HG02759 (cell line): ENCODE measurements at regions not wholly inside any gene's neighbourhood (a gene's known extent, or its start where the extent isn't known, plus 50 kb on each side); places are given as distances from the start of the nearest gene placed in this dataset.
"Not testable (repeated sequence)": the region's sequence is repeated elsewhere in the genome, so short reads cannot be mapped to it uniquely, and the experiment has no call there.

Experiments
- ATAC-seq: cut with Tn5 transposase; IDR thresholded peaks from one replicate; pipeline ENCODE4 v1.9.1; 2021; ENCODE audit warnings: mild to moderate bottlenecking, moderate library complexity; ENCODE audit not compliant: unreplicated experiment

DNA sequence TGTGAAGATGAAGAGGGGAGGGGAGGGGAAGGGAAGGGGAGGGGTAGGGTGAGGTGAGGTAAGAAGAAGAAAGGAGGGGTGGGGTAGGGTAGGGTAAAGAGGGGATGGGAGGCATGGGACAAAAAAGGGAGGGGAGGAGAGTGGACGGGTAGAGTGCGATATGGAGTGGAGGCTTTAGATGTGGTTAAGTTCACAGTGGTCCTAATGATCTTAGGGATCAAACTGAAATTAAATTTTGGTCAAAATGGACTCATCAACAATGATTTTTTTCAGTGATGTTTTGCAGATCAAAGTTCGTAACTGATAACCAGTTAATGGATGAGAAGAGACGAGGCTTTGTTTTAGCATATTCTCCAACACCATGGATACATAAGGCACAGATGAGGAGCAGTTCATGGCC, 513.9 kb upstream of the ACVR2A start:
- no peak for ATAC-seq

DNA sequence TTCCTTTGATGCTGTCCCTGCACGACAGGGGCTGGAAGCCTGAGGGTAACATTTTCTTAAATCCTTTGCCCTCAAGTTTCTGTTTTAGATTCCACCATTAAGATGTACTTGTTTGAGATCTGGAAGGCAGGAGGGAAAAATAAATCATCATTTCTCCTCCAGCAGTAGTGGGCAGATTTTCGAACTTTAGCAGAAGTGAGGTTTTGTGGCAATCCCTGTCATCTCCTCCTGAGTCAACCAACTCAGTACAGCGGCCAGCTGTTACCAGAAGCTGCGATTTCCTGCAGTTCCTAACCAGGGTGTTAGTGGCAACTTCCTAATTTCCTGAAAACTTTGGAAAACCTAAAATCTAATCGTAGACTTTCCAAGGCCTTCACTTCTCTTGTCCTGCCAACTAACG, 517.2 kb upstream of the ACVR2A start:
- ATAC-seq = no peak

DNA sequence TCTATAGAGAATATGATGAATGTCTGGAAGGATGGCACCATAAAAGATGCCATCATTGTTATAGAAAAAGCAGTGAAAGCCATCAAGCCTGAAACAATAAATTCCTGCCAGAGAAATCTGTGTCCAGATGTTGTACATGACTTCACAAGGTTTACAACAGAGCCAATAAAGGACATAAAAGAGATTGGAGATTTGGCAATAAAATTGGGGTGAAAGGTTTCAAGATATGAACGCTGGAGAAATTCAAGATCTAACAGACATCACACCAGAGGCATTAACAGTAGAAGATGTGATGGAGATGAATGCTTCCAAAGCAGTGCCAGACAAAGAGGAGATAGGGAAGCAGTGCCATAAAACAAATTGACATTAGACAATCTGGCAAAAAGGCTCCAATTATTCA, 518.8 kb upstream of the ACVR2A start:
- ATAC-seq = no peak

DNA sequence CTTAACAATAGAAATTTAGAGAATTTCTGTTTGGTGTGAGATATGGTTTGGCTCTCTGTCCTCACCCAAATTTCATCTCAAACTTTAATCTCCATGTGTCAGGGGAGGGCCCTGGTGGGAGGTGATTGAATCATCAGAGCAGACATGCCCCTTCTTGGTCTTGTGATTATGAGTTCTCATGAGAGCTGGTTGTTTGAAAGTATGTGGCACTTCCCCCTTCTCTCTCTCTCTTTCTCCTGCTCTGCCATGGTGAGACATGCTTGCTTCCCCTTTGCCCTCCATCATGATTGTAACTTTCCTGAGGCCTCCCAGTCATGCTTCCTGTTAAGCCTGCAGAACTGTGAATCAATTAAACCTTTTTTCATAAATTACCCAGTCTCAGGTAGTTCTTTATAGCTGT, 524.7 kb upstream of the ACVR2A start:
- no peak for ATAC-seq

DNA sequence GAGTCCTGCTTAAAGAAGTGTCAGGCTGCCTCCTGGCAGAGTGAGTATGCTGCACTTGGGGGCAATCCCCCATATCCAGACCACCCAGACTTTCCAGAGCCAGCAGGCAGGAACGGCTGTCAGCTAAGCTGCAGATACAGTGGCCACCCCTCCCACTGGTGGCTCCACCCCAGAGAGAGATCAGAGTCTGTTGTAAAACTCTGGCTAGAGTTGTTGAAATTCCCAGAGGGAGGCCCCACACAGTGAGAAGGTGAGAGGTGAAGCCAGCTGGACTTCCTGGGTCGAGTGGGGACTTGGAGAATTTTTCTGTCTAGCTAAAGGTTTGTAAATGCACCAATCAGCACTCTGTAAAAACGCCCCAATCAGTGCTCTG, 533.8 kb upstream of the ACVR2A start:
- ATAC-seq = no peak

DNA sequence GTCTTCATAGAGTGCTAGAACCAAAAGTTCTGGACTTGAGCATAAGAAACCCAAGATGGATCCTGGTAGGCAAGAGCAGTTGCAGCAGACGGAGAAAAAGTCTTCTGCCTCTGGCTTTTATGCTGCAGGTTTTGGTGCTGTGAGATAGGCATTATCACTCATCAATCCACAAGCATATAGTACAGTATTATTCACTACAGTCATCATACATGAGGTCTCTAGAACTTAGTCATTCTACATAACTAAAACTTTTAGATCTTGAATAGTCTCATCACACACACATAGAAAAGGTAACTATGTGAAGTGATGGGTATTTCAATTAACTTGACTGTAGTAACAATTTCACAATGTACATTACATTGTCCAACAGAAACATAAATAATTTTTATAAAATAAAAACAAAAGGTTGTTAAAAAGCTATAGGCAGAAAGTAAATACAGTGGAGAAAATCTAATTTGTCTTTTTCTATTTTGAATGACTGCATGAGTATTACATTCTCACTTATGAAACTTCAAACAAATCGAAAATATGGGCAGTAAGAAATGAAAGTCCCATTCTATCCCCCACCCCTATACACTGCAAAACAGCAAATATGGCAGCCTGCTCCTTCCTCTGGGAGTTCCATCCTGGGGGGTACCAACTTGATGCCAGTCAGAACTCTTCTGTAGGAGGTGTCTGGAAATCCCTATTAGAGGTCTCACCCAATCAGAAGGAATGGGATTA, 534.3 kb upstream of the ACVR2A start:
- ATAC-seq = no peak

DNA sequence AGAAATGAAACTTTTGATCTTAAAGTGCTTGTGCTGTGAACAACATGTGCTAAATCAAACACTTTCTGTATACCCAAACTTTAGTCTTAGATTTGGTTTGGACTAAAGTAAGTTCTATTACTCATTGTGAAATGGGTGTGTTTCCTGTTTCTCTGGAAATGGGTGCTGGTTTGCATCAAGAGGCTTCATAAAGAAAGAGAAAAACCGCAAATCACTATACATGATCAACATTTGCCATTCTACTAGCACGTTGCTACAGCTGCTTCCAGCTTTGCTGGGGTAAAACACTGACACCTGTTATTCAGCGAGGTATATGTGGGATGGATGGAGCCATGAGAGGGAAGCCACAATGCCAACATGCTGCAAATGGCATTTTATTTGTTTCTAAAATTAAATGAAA, 547.0 kb upstream of the ACVR2A start:
- peak; percentile 81 for ATAC-seq

DNA sequence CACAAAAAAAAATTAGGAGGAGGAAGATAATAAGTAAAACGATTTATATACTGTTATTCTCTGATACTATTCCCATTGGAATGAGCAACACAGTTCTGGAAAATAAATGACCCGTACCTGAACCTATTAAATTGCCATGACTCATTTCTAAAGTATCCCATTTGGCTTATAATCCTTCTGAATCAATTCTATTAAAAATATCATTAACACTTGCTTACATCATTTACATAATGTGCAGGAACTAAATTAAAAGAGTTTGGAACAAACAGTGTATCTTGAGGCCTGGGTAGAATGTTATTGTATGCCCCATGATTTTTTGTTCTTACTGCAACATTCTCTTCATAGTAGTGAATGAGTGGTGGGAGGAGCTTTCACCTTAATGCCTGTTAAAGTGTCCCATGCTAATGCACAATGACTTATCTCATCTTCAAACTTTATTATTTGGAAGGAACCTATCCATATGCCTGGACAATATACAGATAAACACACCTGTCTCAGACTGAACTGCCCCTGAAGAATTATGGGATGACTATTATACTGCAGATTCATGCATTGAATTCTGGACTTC, 549.9 kb upstream of the ACVR2A start:
- ATAC-seq = no peak

DNA sequence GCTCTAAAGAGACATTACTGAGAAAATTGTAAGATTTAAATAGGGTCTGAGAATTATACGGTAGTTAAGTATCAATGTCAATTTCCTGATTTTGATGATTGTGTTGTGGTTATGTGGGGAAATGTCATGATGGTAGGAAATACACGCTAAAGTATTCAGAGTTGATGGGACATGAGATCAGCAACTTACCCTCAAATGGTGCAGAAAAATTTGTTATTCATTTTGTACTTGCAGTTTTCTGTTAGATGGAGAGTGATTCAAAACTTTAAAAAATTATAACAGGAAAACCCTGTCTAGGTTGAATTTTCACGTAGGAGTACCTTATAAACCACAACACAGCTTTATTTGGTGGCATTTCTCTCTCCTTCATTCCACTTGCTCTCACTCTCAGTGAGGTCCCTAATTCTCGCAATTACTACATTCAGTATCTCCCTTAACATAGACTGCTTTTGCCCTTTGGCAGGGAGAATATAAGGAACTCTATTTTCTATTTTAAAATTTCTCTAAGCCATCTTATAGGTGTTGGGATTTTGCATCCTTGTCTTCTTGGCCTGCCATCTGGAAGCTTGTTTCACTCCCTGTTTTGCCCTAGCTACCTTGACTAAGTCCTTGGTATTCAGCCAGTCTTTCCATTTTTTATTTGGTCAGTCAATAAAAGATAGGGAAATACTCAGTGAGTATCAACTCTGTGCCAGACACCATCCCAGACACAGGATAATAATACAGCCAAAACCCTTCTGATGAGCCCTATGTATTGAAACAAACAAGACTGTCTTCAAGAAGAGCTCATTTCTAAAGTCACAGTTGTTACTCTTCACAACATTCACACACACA, 550.6 kb upstream of the ACVR2A start:
- ATAC-seq = no peak

DNA sequence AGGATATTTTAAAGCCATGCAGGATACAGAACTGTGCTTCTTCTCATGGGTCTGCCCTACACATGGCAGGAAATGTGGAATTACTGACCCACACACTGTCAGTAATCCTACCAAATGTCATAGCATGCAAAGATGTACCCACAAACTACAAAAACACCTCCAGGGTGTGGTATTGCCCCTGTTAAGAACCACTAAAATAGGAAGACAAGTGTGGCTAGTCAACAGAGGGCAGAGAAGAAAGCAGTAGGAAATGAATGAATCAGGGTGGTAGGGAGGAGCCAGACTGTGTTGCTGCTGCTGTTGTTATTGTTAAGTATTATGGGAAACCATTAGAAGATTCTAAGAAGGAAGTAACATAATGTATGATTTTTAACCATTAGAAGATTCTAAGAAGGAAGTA, 556.7 kb upstream of the ACVR2A start:
- no peak for ATAC-seq

DNA sequence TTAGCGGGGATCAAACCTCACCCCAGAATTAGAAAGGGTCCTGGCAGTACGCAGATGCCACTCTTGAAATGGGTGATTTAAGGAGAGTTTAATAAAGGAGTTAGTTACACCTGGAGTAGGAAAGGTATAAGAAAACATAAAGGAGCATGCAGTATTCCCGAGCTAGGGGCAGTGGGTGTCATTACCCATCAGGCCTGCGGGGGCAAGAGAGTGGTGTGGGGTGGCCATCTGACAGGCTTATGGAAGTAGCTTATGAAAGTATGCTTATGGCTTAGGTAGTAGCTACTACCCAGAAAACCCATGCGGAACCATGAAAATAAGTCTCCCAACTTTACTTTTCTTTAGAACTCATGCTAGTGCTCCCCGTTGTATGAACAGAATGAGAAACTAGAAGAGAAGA, 568.9 kb upstream of the ACVR2A start:
- peak; percentile 55 for ATAC-seq

DNA sequence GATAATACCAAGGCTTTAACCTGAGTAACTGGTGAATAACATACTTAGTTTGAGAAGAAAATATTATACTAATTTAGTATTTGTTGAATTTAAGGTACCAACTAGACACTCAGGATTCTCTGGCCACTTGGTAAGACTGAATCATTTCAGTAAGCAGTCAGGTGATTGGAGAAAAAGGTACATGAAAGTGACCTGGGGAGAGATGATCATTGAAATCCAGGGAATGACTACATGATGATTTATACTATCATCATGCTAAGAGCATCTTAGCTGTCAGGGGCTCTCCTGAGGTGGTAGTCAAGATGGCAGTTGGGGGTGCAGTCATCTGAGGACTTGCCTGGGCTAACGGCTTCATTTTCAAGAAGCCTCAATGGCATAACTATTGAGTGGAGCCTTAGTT, 571.2 kb upstream of the ACVR2A start:
- ATAC-seq = no peak

DNA sequence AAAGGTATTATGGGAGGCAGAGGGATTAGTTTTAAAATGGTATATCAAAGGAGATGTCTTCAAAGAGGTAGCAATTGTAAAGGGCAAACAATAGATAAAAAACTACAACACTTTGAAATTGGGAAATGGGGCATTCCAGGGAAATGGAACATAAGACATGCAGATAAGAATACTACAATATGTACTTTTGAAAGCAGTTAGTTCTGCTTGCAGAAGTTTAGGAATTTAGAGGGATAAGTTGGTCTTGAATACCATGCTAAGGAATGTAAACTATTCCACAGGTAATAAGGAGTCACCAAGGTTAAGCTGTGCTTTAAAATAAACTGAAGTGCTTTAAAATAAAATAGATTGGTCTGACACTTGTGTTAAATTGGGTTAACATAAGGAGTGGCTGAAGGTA, 571.7 kb upstream of the ACVR2A start:
- no peak for ATAC-seq

DNA sequence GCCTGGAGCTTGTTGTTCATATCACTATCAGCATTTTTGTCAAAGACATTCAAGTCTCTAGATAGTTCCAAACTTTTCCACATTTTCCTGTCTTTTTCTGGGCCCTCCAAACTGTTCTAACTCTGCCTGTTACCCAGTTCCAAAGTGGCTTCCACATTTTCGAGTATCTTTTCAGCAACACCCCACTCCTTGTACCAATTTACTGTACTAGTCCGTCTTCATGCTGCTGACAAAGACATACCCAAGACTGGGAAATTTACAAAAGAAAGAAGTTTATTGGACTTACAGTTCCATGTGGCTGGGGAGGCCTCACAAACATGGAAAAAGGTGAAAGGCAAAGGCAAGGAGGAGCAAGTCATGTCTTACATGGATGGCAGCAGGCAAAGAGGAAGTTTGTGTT, 575.2 kb upstream of the ACVR2A start:
- ATAC-seq = not testable (repeated sequence)

DNA sequence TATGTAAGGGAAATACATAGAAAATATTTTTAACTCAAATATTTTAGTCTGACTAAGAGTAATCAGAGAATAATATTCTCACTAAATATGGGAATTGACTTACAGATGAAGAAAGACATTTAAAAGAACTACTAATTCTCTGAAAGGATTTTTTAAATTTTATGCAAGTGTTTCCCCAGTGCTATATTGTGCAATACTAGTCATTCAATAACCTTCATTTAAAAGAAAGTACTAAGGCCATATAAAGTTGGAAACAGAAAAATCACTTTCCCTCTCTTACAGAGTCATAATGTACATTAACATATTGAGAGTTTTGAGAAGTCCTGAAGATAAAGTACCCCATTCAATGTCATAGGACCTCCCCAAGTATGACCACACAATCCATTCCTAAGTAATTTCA, 584.6 kb upstream of the ACVR2A start:
- ATAC-seq = no peak

DNA sequence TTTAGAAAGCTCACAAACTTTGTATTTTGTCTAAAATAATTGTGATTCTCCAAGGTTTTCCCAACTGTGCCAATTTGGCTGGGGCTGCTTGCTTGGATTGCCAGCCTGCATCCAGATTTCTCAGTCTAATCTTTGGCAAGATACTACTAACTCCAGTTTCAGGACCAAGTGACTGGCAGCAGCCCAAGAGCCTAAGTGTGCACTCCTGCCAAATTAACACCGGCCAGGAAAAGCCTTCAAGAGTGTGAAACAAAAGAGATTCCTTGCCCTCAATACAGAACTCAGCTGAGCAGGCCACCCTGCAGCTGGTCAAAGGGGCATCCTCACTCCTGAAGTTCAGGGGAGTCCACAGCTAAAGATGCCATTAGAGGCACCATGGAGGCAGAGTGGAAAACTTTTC, 589.0 kb upstream of the ACVR2A start:
- ATAC-seq = no peak

DNA sequence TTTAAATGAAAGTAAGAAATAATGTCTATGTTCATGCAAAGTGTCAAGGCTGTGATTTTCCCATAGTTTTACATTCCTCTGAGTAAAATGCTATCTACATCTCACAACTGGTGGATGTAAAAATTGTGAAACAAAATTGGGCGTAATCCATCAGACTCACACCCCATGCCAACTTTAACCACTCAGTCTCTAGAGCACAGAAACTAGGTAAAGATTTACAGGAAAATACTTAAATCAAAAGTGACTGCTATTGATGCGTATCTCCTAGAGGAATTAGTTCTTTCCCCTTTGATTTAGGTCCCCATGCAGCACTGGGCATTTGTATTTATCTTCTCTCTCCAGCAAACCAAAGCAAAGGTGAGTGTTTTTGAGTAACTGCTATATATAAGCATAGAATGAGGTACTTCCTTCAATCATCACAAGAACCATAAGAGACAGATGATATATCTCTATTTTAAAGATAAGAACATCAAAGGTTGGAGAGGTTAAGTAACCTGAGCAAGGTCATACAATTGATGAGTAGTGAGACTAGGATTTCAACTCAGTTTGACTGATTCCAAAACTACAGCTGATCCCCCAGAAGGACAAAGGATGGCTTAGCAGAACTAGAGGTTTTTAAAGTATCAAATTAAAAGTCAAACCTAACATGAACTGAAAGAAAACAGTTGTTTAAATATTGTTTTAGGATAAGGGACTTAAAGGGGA, 594.0 kb upstream of the ACVR2A start:
- ATAC-seq = peak; percentile 75

DNA sequence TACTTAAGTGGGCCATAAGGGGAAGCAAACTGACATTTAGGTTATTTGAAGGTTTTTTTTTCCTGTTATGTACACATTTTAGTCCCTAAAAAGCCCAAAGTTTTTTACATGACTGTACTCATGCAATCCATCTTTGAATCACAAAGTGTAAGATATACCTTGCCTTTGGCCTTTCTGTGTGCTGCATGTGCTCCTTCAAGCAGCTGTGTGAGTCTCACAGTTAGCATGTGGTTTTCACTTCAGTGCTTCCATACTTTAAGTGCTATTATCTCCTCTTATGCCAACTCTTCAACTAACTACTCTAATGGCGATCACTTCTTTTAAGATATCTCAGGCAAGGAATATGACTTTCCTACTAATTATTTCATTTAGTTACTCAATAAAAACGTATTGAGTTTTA, 597.1 kb upstream of the ACVR2A start:
- ATAC-seq = peak; percentile 43

DNA sequence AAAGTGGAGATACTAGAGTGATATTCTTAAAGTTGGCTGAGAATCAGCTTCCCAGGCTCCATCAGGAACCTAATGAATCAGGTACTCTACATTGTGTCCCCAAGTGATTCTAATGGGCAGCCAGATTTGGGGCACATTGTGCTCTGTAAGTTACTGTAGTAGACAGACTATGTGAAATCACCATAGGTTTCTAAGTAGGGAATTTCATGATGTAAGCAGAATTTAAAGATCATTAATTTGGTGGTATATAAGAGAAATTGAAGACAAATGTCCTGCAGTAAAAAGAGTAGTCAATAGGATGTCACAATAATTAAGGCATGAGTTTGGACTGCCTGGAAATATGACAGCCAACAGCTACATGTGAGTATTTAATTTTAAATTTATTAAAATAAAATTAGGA, 602.4 kb upstream of the ACVR2A start:
- ATAC-seq = no peak

DNA sequence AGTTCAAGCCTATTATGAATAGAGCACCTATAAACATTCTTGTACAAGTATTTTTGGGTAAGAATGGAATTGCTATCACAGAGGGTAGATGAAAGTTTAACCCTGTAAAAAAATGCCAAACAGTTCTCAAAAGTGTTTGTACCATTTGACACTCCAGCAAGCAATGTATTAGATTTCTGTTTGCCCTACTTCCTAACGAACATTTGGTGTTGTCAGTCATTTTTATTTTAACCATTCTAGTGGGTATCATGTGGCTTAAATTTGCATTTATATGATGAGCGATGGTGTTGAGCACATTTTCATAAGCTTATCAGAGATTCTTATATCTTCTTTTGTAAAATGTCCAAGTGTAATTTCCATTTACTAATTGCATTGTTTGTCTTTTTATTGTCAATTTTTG, 608.2 kb upstream of the ACVR2A start:
- no peak for ATAC-seq

DNA sequence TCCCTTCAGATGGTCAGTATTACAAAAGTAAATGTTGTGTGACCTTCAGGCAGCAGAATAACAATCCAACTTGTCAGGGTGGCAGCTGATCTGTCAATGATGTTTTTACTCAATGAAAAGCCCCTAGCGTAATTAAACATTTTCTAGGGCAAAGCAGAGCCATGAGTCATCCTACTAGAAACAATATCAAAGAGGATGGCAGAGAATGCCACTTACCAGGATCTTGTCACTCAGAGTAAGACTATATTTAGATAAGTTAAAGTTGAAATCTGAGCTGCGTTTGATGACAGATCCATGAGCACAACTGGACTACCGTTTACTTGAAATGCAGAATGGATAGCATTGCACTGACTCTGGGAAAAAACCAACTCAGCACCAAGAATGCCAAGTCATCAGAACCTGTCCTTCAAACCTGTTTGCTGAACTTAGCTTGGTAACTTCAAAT, 612.6 kb upstream of the ACVR2A start:
- no peak for ATAC-seq

DNA sequence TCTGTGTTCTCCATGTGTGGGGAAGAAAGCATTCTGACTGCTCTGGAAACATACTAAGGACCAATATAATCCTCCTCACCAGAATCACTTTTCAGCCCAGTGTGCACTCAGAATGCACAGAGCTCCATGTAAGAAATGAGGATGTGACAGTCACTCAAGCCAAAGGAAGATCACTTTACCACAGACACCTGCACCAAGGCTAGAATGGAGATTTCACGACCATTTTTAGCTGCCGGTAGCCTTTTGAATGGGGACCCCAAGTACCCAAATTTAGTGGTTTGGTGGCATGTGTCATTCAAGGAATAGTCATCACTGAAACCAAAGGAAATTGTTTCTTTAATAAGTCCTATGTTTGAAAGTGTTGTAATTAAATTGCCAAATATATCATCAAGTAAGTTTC, 613.2 kb upstream of the ACVR2A start:
- peak; percentile 44 for ATAC-seq
